ENCODE measurements at regions not wholly inside any gene's neighbourhood (a gene's known extent, or its start where the extent isn't known, plus 50 kb on each side); places are given as distances from the start of the nearest gene placed in this dataset.

- TF ChIP-seq CTCF (IDR thresholded peaks at IDR 0.05; ENCODE audit: low read length) (no peak), EZH2phosphoT487 (IDR thresholded peaks at IDR 0.05; ENCODE audit: low read length) (no peak), EZH2 (optimal IDR thresholded peaks at IDR 0.05; ENCODE audit: low read depth, low read length) (no peak)
These were observed 108.3 kb downstream of the SIPA1L2 start for GRCh38 chr1:232521660-232522059.
